ENCODE measurements at regions not wholly inside any gene's neighbourhood (a gene's known extent, or its start where the extent isn't known, plus 50 kb on each side); places are given as distances from the start of the nearest gene placed in this dataset.

- peaks cover 5% of the 10 kb centered on the region for H3K4me1 Mint-ChIP-seq
- no peak overlapping the region for H3K4me2 ChIP-seq
- no peak overlapping the region for H3K4me3 ChIP-seq
- H3K4me3 Mint-ChIP-seq: no peak overlapping the region
- H3F3A ChIP-seq (replicated peaks; ENCODE audit: low read depth): no peaks in the 10 kb centered on the region
- ATAC-seq (no peak), DNase-seq (ENCODE audit: low spot score) (no peak)
- H3K27me3 Mint-ChIP-seq (ENCODE audit: insufficient read depth, low read depth, poor library complexity): no peaks in the 10 kb centered on the region
- H3K36me3 ChIP-seq (ENCODE audit: insufficient read depth): no peaks in the 10 kb centered on the region
- H3K79me2 ChIP-seq (replicated peaks; ENCODE audit: insufficient read depth): no peaks in the 10 kb centered on the region
- H4K20me1 ChIP-seq (replicated peaks; ENCODE audit: insufficient read depth): no peaks in the 10 kb centered on the region
- no peaks in the 10 kb centered on the region for H3K27me3 ChIP-seq (ENCODE audit: insufficient read depth)
- no peaks in the 10 kb centered on the region for H3K36me3 Mint-ChIP-seq (ENCODE audit: low read depth)
- peaks cover 12% of the 10 kb centered on the region for H3K9me2 ChIP-seq (ENCODE audit: insufficient read depth)
- no peaks in the 10 kb centered on the region for H3K4me1 ChIP-seq (ENCODE audit: insufficient read depth)
- TF ChIP-seq ZNF331 (CRISPR knock-in tag; IDR thresholded peaks at IDR 0.05; ENCODE audit: low read depth) (no peak), ZNF462 (CRISPR knock-in tag; IDR thresholded peaks at IDR 0.05) (no peak), JUNB (IDR thresholded peaks at IDR 0.05; ENCODE audit: unreplicated experiment) (no peak), NANOG (IDR thresholded peaks at IDR 0.05; ENCODE audit: borderline replicate concordance) (no peak), STAT1 (IDR thresholded peaks at IDR 0.05; ENCODE audit: unreplicated experiment) (no peak), ZNF114 (CRISPR knock-in tag; IDR thresholded peaks at IDR 0.05) (no peak), CTCF (conservative IDR thresholded peaks at IDR 0.05; ENCODE audit: low read depth in 2 of 2) (no peak)
- no peak overlapping the region for H3K27ac ChIP-seq (ENCODE audit: low read depth)
- H3K9me3 Mint-ChIP-seq: no peaks in the 10 kb centered on the region
- no peak overlapping the region for H3K27ac Mint-ChIP-seq
- H2AFZ ChIP-seq: no peak overlapping the region
Observed at GRCh38 chr13:80168089-80168850, 172.7 kb downstream of the SPRY2 start.

All from GM23338 (cell line).